Putamen (tissue), 1 donor: ENCODE measurements at regions not wholly inside any gene's neighbourhood (a gene's known extent, or its start where the extent isn't known, plus 50 kb on each side); places are given as distances from the start of the nearest gene placed in this dataset.
"Not testable (repeated sequence)": the region's sequence is repeated elsewhere in the genome, so short reads cannot be mapped to it uniquely, and the experiment has no call there.

Source experiments
- DNase-seq: peaks from one replicate; pipeline ENCODE4 v3.0.0-alpha.2; 2016; ENCODE audit warnings: low spot score

DNA sequence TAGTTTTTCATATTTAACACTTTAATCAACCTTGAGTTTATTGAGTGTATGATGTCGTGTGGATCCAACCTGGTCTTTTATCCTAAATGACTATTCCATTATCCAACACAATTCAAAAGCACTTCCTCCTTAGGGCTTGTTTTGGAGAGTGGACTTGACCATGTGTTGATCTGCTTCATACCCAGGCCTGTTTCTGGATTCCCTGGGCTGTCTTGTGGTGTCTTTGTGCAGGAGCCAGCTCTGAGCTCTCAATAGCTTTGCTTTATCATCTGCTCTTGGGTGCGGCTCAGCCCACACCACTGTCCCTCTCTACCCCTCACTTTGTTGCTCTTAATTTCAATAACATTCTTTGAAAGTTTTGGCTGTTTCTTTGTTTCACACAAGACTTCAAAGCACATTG is 70.9 kb upstream of the CHST15 start:
- no peak for DNase-seq

DNA sequence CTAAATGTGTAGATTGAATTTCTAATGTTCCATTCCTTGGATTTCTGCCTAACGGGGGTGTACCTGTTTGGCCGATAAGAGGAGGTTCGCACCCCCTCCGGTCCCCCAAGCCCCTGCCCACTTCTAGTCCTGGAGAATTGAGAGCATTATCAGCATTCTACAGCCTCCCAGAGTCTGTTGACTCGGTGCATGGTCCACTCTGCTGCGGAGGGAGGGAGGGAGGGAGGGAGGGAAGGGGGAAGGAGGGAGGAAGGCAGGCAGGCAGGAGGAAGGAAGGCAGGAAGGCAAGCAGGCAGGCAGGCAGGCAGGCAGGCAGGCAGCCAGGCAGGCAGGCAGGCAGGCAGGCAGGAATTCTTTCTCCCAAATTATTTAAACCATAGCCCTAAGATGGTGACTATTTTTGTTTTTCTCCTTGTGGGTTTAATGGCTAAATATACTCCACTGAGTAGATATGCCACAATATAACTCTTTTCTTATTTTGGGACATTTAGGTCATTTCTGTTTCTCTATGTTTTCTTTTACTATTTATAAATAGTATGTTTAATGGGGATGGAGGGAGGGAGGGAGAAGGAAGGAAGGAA is 69.5 kb upstream of the CHST15 start:
- no peak for DNase-seq

DNA sequence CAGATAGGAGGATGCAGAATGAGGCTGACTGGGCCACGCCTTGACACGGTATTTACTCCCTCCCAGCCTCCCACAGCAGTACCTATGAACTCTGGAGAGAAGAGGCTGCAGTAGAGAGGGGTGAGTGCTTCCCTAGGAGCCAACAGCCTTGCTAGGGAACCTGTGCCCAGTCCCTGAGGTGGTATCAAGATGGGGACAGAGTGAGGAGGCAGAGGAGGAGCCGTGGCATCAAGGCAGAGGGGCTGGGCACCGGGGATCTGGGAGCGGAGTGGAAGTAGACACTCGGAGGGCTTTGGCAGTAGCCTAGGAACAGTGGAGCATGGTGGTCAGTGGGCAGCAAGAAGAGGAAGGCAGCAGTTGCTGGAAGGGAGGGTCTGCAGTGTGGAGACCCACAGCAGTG is 68.7 kb upstream of the CHST15 start:
- DNase-seq, result no peak

DNA sequence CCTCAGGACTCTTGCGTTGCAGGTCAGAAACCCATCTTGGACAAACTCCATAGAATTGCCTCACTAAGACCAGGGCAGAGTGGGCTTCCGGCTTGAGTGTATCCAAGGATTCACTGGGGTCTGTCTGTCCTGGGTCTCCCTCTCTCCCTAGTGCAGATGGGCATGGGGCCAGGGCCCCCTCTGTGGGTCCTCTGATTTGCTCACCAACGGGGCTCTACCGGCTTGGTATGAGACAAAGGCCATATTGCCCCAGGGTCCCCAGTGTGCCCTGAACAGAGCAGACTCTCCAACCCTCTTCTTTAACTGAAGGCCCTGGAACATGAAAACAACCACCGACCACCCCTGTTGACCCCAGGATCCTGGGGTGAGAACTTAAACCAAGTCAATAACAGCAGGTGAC is 68.2 kb upstream of the CHST15 start:
- no peak for DNase-seq

DNA sequence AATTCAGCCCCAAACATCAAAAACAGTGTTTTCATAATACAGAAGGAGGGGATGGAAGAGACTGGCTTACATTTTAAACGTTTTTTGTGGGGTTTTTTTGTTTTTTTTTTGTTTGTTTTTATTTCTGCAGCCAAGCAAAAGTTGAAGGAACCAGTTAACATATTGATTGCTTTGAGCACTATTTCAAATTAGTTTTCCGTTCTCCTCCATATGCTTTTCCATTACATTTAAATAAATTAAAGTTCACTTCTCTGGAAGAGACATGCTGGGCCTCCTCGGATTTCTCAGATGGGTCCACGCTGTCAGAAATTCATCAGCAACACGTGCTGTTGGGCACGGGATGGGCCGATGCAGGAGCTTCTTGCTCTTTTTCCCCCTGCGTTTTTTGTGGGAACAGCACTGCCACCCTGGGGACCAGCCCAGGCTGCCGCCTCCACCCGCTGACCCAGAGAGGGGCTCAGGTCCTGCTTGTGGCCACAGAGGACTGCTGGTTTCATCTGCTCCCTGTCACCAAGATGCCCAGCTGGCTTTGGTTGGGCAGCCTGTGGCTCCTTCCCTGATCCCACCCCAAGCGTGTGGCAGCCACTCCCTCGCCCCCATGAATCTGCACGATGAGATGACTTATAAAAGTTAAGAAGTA is 67.7 kb upstream of the CHST15 start:
- DNase-seq, result no peak

DNA sequence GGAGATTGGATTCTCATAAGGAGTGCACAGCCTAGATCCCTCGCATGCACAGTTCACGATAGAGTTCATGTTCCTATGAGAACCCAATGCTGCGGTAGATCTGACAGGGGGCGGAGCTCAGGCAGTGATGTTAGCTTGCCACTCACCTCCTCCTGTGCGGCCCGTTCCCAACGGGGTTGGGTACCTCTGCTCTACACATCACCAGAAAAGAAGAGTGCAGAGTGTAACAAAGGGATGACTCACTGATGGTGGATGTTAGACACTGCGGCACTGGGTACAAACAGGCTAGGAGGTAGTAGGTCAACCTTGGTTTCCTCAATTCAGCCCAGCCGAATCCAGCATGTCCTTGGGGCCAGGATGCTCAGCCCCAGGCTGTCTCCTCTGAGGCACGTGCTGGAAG is 66.8 kb upstream of the CHST15 start:
- DNase-seq, result no peak

DNA sequence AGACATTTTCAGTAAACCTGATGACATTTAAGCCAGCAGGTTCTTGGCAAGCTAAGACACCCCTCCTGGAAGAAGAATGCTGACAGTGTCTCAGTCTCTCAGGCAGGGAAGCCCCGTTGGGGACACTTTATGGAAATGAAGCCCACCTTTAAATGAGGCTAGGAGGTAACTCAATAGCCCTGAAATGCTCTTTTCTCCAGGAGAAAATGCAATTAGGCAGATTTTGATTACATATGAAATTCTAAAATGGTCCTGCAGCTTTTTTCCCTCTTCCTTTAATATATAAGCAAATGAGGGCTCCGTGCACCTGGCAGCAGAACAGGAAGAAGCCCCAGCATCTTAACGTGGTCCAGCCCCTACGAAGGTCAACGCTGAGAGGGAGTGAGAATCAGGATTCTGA is 65.8 kb upstream of the CHST15 start:
- no peak for DNase-seq

DNA sequence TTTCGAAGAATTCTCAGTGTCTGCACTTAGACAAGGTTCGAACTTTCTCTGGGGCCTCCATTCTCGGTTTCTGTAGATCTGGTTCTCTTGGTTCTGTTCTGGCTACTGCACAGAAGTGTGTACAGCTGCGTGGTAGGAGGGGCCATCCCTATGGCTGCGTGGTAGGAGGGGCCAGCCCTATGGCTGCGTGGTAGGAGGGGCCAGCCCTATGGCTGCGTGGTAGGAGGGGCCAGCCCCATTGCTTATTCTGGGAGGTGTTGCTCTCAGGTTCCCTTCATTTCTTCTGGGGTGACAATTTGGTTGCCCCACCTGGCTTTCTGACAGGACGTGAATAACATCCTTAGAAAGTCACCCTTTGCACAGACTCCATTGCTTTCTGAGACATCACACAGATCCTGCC is 65.2 kb upstream of the CHST15 start:
- DNase-seq, result no peak

DNA sequence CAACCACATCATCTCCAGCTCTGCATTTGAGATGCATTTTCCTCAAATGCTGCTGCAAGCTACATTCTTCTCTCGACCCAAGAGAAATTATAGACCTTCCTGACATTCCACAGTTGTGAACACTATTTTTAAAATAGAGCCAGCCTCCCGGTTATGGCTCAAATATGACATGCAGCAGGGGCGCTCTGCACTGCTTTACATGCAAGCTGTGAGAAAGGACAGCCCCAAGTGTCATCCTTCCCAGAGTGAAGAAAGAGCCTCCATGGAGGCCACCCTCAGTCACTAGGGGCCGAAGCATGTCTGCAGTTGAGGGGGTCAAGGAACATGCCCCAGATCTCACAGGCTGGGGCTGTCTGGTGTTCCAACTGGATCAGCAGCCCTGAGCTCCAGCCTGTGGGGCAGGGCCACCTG is 63.9 kb upstream of the CHST15 start:
- no peak for DNase-seq

DNA sequence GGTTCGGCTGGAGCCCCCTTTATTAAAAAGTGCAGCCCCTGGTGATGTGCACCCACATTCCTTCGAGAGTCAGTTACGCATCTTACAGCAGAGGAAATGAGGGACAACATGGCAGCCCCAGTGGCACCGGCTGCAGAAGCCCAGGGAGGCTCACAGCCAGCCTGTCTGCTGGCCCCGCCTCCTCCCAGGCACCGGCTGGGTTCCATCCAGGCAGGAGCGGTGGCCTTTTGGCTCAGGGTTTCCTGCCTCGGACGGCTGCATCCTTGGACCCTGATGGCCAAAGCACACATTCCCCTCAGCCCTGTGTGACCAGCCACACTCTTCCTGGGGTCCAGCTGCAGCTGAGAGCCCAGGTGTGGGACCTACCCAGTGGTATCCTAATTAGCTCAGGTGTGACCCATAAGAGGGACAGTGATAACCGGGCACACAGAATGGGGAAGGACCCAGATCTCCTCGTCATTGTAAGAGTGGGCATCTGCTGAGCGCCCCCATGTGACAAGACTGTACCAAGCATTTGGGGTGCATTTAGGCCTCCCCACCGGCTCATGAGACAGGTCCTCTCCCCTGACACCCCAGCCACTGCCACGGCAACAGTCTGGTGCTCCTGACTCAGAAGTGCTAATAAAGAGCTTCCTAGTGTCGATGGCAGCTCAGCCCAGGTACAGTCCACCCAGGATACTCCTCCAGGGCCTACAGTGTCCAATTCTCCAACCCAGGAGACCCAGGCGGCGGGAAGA is 63.3 kb upstream of the CHST15 start:
- no peak for DNase-seq

DNA sequence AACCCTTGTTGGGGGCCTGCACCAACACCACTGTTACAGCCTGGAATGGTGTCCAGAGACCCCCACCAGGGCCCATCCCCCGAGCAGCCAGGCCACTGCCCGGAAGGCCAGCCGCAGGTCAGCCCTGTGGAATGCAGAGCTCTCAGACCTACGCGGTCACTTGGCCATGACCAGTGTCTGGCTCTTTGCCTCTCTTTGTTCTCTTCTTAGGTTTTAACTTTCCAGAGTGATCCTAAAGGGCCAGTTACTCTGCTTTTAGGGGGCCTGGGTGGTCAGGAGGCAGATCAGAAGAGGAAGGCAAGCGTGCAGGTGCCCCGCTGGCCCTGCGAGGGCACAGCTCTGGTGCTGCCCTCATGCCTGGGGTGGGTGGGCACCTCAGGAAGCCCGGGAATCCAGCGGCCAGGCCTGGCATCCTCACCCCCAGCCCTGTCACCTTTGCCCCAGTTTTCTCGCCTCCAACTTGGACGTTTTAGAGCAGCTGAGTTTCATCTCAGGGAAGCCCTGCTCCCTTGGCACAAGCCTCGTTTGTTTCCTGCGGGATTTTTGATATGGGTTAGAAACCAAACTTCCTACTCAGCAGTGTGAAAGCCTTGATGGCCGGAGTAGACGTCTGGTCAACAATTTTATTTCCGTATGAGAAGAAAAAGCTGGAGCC is 62.5 kb upstream of the CHST15 start:
- no peak for DNase-seq

DNA sequence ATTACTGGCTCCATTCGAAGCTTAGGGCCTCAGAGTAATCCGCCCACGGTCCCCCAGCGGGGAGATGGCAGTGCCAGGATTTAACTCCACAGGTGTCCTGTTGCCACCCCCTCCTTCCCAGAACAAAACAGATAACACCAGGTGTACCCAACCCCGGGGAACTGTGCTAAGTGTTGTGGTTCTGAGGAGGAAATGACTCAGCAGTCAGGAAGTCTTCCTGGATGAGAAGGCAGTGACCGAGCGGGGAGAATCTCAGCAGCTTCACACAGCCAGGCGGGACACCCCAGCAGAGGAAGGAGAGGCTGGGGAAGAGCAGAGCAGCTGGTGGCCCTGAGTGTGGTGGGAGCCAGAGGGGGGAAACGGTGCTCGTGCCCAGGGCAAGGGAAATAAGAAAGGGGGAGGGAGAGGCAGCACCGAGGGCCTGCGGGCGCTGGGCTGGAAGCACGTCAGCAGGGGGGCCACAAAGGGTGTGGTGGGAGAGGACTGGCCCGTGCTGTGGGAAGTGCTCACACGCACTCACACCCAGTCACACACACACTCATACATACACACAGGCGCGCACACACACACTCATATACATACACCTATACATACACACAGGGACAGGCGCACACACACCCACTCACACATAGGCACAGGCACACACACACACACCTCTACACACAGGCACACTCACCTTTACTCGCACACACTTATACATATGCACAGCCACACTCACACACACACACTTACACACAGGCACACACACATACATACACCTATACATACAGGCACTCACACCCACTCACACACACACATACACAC is 59.8 kb upstream of the CHST15 start:
- DNase-seq, result no peak

DNA sequence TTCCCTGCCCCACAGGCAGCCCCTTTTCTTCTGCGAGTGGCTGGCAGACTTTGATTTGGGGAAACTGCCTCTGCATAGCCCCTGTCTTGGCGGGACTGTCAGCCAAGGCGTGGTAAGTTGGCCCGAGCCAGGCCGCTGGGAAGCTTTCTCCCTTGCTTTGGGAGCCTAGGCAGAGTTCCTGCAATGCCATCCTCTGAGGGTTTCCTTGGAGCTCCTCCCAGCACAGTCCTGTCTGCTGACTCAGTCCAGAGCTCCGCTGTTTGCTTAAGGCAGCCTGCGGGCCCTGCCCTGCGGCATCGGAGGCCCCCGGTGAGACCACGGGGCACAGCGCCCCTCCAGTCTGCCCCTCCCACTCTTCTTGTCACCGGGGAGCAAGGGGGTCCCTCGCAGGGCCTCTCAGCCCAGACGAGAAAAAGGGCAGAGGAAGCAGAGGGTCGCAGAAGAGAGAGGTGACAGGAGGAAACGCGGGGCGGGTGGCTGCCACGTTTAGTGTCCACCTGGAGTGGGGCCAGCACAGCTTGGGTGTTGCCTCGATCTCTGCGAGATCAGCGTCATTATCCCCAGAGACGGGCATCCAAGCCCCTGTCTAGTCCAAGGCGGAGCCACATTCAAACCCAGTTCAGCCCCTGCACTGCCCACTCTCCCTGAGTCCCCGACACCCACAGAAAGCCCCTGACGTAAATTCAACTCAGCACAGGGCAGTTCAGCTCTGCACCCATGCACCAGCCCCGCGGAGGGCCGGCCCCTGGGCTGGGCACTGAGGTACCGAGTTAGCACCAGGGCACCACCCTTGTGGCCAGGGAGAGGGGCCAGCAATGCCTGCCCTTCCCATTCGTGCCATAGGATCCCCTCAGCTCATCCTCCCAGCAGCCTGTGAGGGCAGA is 59.0 kb upstream of the CHST15 start:
- no peak for DNase-seq

DNA sequence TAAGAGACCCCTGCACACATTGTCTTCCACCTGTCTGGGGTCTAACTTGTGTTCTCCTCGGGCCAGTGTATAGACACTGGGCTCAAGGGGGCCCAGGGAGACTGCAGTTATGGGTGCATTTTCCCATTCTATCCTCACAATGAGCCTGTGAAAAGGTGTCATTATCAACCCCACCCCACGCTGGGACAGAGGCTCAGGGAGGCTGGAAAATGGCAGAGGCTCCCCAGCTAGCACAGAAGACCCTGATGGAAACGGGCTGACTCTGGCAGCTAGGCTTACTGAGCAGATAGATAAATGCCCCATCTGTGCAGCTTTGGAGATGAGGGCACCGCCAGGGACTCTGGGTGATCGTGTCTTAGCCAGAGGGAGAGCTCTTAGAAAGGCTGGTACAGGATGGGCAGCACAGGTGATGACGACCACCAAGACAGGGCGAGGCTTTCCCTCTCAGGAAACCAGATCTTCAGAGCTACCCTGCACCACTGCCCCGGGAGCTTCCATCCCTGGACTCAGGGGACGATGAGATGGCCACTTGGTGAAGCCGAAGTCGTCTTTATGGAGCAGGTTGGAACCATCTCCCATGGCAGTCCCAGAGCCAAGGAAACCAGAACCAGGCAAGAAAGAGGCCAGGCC is 58.2 kb upstream of the CHST15 start:
- no peak for DNase-seq

DNA sequence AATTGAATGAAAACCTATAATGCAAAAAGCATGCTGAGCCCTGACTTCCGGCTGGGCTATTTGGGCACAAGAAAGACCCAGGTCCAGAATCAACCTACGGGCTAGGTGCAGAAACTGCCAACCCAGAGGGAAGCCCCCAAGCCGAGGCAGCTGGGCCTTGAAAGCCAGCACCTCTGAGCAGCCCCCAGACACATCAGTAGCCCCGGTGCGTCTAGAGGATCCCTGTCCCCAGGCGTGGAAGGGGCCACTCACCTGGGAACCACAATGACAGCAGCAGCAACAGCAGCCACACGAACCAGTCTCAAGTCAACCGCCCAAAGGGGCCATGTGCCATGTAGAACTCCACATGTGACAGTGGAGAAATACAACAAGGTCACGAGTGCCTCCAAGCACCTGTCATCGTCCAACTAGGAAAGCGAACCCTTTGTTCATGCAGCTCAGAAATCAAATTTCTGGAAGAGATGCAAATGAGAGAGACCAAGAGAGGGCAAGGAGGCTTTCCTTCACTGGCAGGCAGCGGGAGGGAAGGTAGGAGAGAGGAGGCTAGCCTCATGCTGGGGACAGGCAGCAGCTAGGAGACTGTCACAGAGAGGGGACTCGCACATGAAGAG is 57.5 kb upstream of the CHST15 start:
- DNase-seq, result no peak

DNA sequence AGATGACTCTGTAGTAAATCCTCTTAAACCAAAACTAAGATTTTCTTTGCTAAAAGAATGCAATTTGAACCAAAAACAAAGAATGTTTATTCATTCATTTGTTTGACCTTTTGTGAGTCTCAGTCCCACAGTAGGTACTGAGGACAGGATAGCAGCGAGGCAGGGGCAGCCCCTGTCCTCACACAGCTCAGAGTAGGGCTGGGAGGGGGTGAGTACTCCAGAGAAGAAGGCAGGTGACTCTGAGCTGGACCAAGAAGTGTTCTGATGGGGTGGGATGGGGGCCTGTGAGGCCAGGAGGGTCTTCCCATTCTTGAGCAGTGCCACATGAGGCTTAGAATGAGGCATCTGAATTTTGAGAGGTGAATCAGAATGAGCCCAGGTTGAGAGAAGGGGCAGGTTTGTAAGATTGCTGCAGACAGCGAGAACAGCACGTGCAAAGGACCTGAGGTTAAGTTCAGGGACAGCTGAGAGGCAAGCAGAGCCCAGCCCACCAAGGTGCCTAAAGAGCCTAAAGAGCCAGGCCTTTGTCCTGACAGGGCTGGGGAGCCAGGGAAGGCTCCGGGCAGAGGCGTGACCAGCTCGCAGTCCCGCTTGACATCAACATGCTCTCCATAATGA is 56.9 kb upstream of the CHST15 start:
- DNase-seq, result no peak

DNA sequence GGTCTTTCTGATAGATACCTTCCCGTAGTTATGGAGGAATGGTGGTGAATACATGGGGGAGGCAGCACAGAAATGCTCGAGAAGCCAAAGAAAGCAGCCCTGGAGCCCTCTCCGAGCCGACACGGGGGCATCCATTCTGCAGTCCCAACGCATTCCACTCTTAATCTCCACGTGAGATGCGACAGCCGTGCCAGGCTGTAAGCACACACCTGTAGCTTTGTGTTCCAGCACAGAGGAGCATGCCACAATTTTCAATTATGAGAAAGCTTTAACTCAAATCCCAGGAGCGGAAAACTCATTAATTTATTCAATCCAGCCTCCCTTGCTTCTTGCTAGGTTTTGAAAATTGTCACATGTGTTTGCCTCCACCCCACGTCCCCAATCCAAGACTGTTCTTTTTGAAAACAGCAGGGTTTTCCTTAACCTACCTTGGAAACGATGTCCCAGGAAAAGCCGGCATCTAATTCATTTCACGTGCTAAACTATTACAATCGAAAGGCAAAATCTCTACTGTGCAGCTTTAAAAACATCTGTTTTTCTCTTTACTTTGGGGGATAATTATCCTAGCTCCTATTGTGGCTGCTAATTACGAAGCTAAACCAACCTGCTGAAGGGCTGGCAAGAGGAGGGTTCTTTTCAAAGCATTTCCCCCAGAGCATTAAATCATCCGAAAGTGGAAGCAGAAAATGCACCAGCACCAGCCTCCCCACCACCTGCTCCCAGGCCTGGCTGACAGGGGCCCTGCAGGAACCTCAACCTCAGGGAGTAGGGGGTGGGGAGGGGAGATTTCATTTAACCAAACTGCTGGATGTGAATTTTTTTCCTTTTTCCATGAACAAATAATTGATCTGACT is 56.0 kb upstream of the CHST15 start:
- DNase-seq, result no peak

DNA sequence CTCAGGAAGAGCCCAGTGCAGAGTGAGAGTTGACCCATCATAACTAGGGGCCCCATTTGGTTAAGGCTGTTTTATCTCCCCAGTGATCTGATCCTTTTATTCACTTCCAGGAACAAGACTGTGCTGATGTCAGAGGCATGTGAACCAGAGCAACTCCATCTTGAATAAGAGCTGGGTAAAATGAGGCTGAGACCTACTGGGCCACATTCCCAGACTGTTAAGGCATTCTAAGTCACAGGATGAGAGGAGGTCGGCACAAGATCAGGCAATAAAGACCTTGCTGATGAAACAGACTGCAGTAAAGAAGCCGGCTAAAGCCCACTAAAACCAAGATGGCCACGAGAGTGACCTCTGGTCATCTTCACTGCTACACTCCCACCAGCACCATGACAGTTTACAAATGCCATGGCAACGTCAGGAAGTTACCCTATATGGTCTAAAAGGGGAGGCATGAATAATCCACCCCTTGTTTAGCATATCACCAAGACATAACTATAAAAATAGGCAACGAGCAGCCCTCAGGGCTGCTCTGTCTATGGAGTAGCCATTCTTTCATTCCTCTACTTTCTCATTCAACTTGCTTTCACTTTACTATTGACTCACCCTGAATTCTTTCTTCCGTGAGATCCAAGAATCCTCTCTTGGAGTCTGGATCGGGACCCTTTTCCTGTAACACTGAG is 55.3 kb upstream of the CHST15 start:
- not testable (repeated sequence) for DNase-seq
